ENCODE measurements at regions not wholly inside any gene's neighbourhood (a gene's known extent, or its start where the extent isn't known, plus 50 kb on each side); places are given as distances from the start of the nearest gene placed in this dataset.

DNA sequence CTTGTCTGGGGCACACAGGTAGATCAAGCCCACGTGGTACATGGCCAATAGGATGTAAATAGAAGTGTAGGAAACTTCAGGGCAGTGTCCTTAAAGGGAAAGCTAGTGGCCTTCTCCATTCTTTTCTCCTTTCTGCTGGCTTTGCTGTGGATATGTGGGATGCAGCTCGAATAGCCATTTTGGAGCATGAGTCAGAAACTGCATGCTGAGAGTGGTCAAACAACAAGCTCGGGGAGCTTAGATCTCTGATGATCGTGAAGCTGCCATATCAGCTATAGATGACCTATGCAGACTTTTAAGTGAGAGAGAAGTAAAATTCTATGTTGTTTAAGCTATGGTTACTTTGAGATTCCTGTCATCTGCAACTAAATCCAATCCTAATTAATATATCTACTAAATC is 241.3 kb upstream of the DAAM1 start (continued):
- TF ChIP-seq, protein P1, sequence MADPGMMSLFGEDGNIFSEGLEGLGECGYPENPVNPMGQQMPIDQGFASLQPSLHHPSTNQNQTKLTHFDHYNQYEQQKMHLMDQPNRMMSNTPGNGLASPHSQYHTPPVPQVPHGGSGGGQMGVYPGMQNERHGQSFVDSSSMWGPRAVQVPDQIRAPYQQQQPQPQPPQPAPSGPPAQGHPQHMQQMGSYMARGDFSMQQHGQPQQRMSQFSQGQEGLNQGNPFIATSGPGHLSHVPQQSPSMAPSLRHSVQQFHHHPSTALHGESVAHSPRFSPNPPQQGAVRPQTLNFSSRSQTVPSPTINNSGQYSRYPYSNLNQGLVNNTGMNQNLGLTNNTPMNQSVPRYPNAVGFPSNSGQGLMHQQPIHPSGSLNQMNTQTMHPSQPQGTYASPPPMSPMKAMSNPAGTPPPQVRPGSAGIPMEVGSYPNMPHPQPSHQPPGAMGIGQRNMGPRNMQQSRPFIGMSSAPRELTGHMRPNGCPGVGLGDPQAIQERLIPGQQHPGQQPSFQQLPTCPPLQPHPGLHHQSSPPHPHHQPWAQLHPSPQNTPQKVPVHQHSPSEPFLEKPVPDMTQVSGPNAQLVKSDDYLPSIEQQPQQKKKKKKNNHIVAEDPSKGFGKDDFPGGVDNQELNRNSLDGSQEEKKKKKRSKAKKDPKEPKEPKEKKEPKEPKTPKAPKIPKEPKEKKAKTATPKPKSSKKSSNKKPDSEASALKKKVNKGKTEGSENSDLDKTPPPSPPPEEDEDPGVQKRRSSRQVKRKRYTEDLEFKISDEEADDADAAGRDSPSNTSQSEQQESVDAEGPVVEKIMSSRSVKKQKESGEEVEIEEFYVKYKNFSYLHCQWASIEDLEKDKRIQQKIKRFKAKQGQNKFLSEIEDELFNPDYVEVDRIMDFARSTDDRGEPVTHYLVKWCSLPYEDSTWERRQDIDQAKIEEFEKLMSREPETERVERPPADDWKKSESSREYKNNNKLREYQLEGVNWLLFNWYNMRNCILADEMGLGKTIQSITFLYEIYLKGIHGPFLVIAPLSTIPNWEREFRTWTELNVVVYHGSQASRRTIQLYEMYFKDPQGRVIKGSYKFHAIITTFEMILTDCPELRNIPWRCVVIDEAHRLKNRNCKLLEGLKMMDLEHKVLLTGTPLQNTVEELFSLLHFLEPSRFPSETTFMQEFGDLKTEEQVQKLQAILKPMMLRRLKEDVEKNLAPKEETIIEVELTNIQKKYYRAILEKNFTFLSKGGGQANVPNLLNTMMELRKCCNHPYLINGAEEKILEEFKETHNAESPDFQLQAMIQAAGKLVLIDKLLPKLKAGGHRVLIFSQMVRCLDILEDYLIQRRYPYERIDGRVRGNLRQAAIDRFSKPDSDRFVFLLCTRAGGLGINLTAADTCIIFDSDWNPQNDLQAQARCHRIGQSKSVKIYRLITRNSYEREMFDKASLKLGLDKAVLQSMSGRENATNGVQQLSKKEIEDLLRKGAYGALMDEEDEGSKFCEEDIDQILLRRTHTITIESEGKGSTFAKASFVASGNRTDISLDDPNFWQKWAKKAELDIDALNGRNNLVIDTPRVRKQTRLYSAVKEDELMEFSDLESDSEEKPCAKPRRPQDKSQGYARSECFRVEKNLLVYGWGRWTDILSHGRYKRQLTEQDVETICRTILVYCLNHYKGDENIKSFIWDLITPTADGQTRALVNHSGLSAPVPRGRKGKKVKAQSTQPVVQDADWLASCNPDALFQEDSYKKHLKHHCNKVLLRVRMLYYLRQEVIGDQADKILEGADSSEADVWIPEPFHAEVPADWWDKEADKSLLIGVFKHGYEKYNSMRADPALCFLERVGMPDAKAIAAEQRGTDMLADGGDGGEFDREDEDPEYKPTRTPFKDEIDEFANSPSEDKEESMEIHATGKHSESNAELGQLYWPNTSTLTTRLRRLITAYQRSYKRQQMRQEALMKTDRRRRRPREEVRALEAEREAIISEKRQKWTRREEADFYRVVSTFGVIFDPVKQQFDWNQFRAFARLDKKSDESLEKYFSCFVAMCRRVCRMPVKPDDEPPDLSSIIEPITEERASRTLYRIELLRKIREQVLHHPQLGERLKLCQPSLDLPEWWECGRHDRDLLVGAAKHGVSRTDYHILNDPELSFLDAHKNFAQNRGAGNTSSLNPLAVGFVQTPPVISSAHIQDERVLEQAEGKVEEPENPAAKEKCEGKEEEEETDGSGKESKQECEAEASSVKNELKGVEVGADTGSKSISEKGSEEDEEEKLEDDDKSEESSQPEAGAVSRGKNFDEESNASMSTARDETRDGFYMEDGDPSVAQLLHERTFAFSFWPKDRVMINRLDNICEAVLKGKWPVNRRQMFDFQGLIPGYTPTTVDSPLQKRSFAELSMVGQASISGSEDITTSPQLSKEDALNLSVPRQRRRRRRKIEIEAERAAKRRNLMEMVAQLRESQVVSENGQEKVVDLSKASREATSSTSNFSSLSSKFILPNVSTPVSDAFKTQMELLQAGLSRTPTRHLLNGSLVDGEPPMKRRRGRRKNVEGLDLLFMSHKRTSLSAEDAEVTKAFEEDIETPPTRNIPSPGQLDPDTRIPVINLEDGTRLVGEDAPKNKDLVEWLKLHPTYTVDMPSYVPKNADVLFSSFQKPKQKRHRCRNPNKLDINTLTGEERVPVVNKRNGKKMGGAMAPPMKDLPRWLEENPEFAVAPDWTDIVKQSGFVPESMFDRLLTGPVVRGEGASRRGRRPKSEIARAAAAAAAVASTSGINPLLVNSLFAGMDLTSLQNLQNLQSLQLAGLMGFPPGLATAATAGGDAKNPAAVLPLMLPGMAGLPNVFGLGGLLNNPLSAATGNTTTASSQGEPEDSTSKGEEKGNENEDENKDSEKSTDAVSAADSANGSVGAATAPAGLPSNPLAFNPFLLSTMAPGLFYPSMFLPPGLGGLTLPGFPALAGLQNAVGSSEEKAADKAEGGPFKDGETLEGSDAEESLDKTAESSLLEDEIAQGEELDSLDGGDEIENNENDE (IDR thresholded peaks at IDR 0.05; ENCODE audit: insufficient replicate concordance, low read length): no peak
- TF ChIP-seq ZNF274 (IDR thresholded peaks at IDR 0.05; ENCODE audit: borderline replicate concordance, extremely low read depth, low read length) (no peak), POLR2AphosphoS5 (IDR thresholded peaks at IDR 0.05; ENCODE audit: low read depth, low read length) (no peak), GABPA (IDR thresholded peaks at IDR 0.05; ENCODE audit: borderline replicate concordance, insufficient read depth, low read length) (no peak), BACH1 (IDR thresholded peaks at IDR 0.05; ENCODE audit: low read length) (no peak), KDM4A (IDR thresholded peaks at IDR 0.05; ENCODE audit: low read depth, low read length, severe bottlenecking) (no peak), JUND (IDR thresholded peaks at IDR 0.05; ENCODE audit: low read length) (0 out of 2 replicates have a peak, but pooled peaks have one; percentile 24)
